ENCODE measurements at regions not wholly inside any gene's neighbourhood (a gene's known extent, or its start where the extent isn't known, plus 50 kb on each side); places are given as distances from the start of the nearest gene placed in this dataset.

- no peak for FAIRE-seq
Measured at GRCh38 chr13:85441975-85442374, 357.2 kb downstream of the SLITRK6 start.

GRCh38 chr13:85441364-85441763, 357.9 kb downstream of the SLITRK6 start:
- no peak for FAIRE-seq

GRCh38 chr13:85436029-85436428, 363.2 kb downstream of the SLITRK6 start:
- no peak for FAIRE-seq

- peak; percentile 41 for FAIRE-seq
Measured at GRCh38 chr13:85434927-85435326, 364.3 kb downstream of the SLITRK6 start.

- FAIRE-seq, result no peak
Measured at GRCh38 chr13:85432881-85433280, 366.3 kb downstream of the SLITRK6 start.

GRCh38 chr13:85431720-85432119, 367.5 kb downstream of the SLITRK6 start:
- no peak for FAIRE-seq

GRCh38 chr13:85430216-85430794, 368.9 kb downstream of the SLITRK6 start:
- FAIRE-seq, result no peak

- no peak for FAIRE-seq
Measured at GRCh38 chr13:85427416-85427815, 371.8 kb downstream of the SLITRK6 start.

GRCh38 chr13:85420136-85420535, 379.1 kb downstream of the SLITRK6 start:
- FAIRE-seq, result no peak

- no peak for FAIRE-seq
Measured at GRCh38 chr13:85419611-85420010, 379.6 kb downstream of the SLITRK6 start.

GRCh38 chr13:85417807-85418206, 381.4 kb downstream of the SLITRK6 start:
- FAIRE-seq, result no peak

GRCh38 chr13:85413664-85414063, 385.6 kb downstream of the SLITRK6 start:
- no peak for FAIRE-seq

GRCh38 chr13:85412448-85412847, 386.8 kb downstream of the SLITRK6 start:
- FAIRE-seq, result no peak

- no peak for FAIRE-seq
Measured at GRCh38 chr13:85411591-85411990, 387.6 kb downstream of the SLITRK6 start.

GRCh38 chr13:85408415-85408814, 390.8 kb downstream of the SLITRK6 start:
- FAIRE-seq, result no peak

GRCh38 chr13:85406269-85406975, 392.8 kb downstream of the SLITRK6 start:
- FAIRE-seq, result no peak

- FAIRE-seq, result no peak
Measured at GRCh38 chr13:85405316-85405897, 393.8 kb downstream of the SLITRK6 start.

GRCh38 chr13:85386424-85386823, 412.8 kb downstream of the SLITRK6 start:
- FAIRE-seq, result no peak

GRCh38 chr13:85383291-85383690, 415.9 kb downstream of the SLITRK6 start:
- no peak for FAIRE-seq

- FAIRE-seq, result no peak
Measured at GRCh38 chr13:85381082-85381481, 418.1 kb downstream of the SLITRK6 start.

- no peak for FAIRE-seq
Measured at GRCh38 chr13:85379991-85380390, 419.2 kb downstream of the SLITRK6 start.

GRCh38 chr13:85379433-85379832, 419.8 kb downstream of the SLITRK6 start:
- no peak for FAIRE-seq

- no peak for FAIRE-seq
Measured at GRCh38 chr13:85377783-85378182, 421.4 kb downstream of the SLITRK6 start.

- FAIRE-seq, result no peak
Measured at GRCh38 chr13:85373322-85373721, 425.9 kb downstream of the SLITRK6 start.
